VCaP (cell line): ENCODE measurements at regions not wholly inside any gene's neighbourhood (a gene's known extent, or its start where the extent isn't known, plus 50 kb on each side); places are given as distances from the start of the nearest gene placed in this dataset.
A peak's percentile ranks its signal among the peaks of the same experiment; 100 is the strongest.

ENCODE experiments used
- H3K27ac ChIP-seq: fragments of 450-650 bp; 2 replicates; pipeline ENCODE4 v1.5.1; 2017
- CTCF ChIP-seq: fragments of 450-650 bp; conservative IDR thresholded peaks from 2 replicates; pipeline ENCODE4 v1.5.1; 2017; ENCODE audit warnings: mild to moderate bottlenecking, moderate library complexity

- TF ChIP-seq CTCF: no peak
- H3K27ac ChIP-seq: peak overlapping the region; percentile 97
These were observed 217.9 kb upstream of the THBS1 start for GRCh38 chr15:39362821-39363561.

DNA sequence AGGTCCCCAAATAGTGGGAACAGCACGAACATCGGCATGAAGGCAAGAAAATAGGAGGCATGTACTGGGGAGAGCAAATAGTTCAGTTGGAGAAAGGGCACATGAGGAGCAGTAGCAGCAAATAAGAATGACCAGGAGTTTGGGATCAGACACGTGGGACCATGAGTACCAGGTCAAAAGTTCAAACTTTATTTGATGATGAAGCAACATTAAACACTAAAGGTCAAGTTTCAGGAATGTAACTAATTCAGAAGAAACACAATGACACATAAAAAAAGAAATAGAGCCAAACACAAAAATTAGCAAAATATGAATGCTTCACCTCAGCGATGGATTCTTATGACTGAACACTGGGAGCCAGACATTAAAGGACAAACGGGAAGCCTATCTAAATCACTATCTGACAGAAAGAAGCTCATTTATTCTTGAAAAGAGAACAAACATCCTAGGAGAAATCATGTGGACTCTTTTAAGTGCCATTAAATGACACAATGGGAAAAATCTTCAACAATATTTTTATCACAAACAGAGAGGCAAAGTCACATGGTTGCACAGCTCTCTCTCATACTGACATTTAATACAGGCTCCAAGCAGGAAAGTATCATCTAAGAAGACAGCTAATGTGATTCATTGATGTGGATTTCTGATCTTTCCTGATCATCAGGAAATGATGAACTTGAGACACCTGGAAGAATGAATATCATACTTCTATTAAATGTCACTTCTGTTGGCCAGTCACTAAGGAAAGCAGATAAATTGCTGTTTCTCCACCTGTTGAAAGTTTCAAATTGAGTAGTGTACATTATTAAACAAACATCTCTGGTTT lies 216.9 kb upstream of the THBS1 start:
- TF ChIP-seq CTCF: no peak
- H3K27ac ChIP-seq: peak overlapping the region; percentile 97; the same call in 1 of the 2 replicates

DNA sequence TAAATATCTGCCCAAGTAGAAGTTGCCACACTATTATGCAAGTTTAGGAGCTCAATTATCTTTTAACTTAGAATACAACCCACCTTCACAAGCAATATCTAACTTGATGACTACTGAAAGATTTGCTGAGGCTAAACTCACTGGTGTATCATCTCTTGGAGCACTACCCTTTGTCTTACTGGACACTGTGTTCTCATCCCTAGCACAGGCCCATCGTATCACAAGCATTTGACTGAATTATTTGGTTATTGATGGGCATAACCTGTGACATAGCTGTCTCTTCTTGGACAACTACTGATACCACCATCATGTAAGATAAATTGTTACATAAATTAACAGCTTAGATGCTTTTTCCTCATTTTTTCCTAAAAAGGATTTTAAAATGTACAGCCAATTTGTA lies 216.2 kb upstream of the THBS1 start:
- no peak for TF ChIP-seq CTCF
- H3K27ac ChIP-seq: no peak overlapping the region

DNA sequence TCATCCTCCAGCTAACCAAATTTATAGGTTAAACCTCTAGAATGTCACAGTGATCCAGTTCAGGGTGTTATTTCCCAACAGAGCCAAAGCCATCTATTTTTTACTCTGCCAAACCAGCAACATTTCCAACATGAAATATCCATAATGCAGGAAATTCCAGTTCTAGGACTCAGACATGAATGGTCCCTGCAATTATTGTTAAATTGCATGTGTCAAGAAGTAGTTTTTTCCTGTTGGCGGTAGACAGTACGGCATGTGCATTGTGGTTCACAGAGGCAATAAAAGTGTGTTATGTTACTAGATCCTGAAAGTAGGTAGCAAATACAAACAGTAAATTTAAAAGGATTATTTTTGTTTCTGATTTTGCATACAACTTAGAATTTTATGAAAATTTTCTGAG lies 215.7 kb upstream of the THBS1 start:
- no peak for TF ChIP-seq CTCF
- no peak overlapping the region for H3K27ac ChIP-seq

- H3K27ac ChIP-seq: no peak overlapping the region
These were observed 215.0 kb upstream of the THBS1 start for GRCh38 chr15:39365873-39366272.

GRCh38 chr15:39367596-39367995 lies 213.3 kb upstream of the THBS1 start:
- no peak for TF ChIP-seq CTCF
- H3K27ac ChIP-seq: no peak overlapping the region

More at GRCh38 chr15:39365873-39366272, 215.0 kb upstream of the THBS1 start:
- TF ChIP-seq CTCF: no peak

DNA sequence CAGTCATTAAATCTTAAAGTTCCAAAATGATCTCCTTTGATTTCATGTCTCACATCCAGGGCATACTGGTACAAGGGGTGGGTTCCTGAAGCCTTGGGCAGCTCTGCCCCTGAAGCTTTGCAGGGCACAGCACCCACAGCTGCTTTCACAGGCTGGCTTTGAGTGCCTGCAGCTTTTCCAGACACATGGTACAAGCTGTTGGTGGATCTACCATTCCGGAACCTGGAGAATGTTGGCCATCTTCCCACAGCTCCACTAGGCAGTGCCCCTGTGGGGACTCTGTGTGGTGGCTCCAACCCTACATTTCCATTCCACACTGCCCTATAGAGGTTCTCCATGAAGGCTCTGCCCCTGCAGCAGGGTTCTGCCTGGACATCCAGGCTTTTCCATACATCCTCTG lies 211.1 kb upstream of the THBS1 start:
- no peak for TF ChIP-seq CTCF
- no peak overlapping the region for H3K27ac ChIP-seq
